ENCODE measurements at regions not wholly inside any gene's neighbourhood (a gene's known extent, or its start where the extent isn't known, plus 50 kb on each side); places are given as distances from the start of the nearest gene placed in this dataset.

DNA sequence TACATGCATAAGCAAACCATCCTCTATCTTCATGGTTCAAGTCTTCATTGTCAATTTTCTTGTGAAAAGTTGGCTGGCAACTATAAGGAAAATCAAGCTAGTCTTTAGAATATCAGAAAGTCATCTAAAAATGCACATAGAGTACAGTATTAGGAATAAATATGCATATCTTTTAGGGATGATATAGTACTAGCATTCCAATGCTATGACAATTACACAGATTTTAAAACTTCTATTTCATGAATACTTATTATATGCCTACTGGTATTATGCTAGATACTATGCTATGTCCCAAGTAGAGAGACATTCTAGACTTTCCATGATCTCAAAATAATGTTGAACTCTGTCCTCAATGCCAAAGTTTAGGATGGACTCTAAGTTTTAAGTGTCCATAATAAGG lies 81.3 kb upstream of the NAALADL2 start:
- Histone ChIP-seq H3K4me2 (replicated peaks; ENCODE audit: extremely low read depth, low read length, poor library complexity, severe bottlenecking) (no peak overlapping the region), H3K79me2 (ENCODE audit: insufficient read depth, low read length) (no peaks in the 10 kb centered on the region), H2AFZ (ENCODE audit: insufficient read depth, low read depth, low read length, poor library complexity, severe bottlenecking) (no peak overlapping the region), H3K27ac (ENCODE audit: low read depth in 1 of 2, low read length in 2 of 2) (no peak overlapping the region), H3K9ac (ENCODE audit: insufficient read depth, low read length, poor library complexity, severe bottlenecking) (no peak overlapping the region), H3K27me3 (ENCODE audit: control insufficient read depth in 2 of 2, insufficient read depth in 2 of 2, low read length in 2 of 2) (no peaks in the 10 kb centered on the region), H3K4me3 (replicated peaks in 1 of 3; ENCODE audit: low read depth in 2 of 3, low read length in 3 of 3) (no peak overlapping the region), H4K20me1 (ENCODE audit: insufficient read depth, low read length) (no peaks in the 10 kb centered on the region), H3K4me1 (ENCODE audit: control insufficient read depth in 1 of 2, insufficient read depth in 2 of 2, low read length in 2 of 2) (no peaks in the 10 kb centered on the region), H3K36me3 (replicated peaks in 1 of 2; ENCODE audit: control insufficient read depth in 1 of 2, insufficient read depth in 2 of 2, low read length in 2 of 2) (no peaks in the 10 kb centered on the region), H3K9me3 (replicated peaks in 1 of 2; ENCODE audit: control insufficient read depth in 1 of 2, insufficient read depth in 1 of 2, low read length in 2 of 2) (peaks cover 0 to 3% of the 10 kb centered on the region in 2 donors)
- TF ChIP-seq, protein P1, sequence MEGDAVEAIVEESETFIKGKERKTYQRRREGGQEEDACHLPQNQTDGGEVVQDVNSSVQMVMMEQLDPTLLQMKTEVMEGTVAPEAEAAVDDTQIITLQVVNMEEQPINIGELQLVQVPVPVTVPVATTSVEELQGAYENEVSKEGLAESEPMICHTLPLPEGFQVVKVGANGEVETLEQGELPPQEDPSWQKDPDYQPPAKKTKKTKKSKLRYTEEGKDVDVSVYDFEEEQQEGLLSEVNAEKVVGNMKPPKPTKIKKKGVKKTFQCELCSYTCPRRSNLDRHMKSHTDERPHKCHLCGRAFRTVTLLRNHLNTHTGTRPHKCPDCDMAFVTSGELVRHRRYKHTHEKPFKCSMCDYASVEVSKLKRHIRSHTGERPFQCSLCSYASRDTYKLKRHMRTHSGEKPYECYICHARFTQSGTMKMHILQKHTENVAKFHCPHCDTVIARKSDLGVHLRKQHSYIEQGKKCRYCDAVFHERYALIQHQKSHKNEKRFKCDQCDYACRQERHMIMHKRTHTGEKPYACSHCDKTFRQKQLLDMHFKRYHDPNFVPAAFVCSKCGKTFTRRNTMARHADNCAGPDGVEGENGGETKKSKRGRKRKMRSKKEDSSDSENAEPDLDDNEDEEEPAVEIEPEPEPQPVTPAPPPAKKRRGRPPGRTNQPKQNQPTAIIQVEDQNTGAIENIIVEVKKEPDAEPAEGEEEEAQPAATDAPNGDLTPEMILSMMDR (IDR thresholded peaks at IDR 0.05): no peak
- H3K36me3 Mint-ChIP-seq: no peaks in the 10 kb centered on the region
- DNase-seq: no peak
- H3K4me1 Mint-ChIP-seq: no peaks in the 10 kb centered on the region
- intact Hi-C loops (cut with micrococcal nuclease): no loop called here
- H3K4me3 Mint-ChIP-seq: no peak overlapping the region
- no peaks in the 10 kb centered on the region for H3K27me3 Mint-ChIP-seq (ENCODE audit: low read depth in 3 of 3)
- H3K9me3 Mint-ChIP-seq: peaks cover 2 to 11% (median 6%) of the 10 kb centered on the region in 7 donors
- H3K27ac Mint-ChIP-seq: no peak overlapping the region

GRCh38 chr3:174783502-174783901 lies 75.6 kb upstream of the NAALADL2 start:
- TF ChIP-seq, protein P1 (IDR thresholded peaks at IDR 0.05): no peak
- Histone ChIP-seq H3K9me3 (replicated peaks in 1 of 2; ENCODE audit: control insufficient read depth in 1 of 2, insufficient read depth in 1 of 2, low read length in 2 of 2) (peaks cover 0 to 3% of the 10 kb centered on the region in 2 donors), H3K36me3 (replicated peaks in 1 of 2; ENCODE audit: control insufficient read depth in 1 of 2, insufficient read depth in 2 of 2, low read length in 2 of 2) (no peaks in the 10 kb centered on the region), H3K4me2 (replicated peaks; ENCODE audit: extremely low read depth, low read length, poor library complexity, severe bottlenecking) (no peak overlapping the region), H3K27me3 (ENCODE audit: control insufficient read depth in 2 of 2, insufficient read depth in 2 of 2, low read length in 2 of 2) (no peaks in the 10 kb centered on the region), H3K27ac (ENCODE audit: low read depth in 1 of 2, low read length in 2 of 2) (no peak overlapping the region), H3K4me3 (replicated peaks in 1 of 3; ENCODE audit: low read depth in 2 of 3, low read length in 3 of 3) (no peak overlapping the region), H4K20me1 (ENCODE audit: insufficient read depth, low read length) (no peaks in the 10 kb centered on the region), H3K4me1 (ENCODE audit: control insufficient read depth in 1 of 2, insufficient read depth in 2 of 2, low read length in 2 of 2) (no peaks in the 10 kb centered on the region), H2AFZ (ENCODE audit: insufficient read depth, low read depth, low read length, poor library complexity, severe bottlenecking) (no peak overlapping the region), H3K79me2 (ENCODE audit: insufficient read depth, low read length) (no peaks in the 10 kb centered on the region), H3K9ac (ENCODE audit: insufficient read depth, low read length, poor library complexity, severe bottlenecking) (no peak overlapping the region)
- no peak for DNase-seq
- H3K36me3 Mint-ChIP-seq: no peaks in the 10 kb centered on the region
- no peaks in the 10 kb centered on the region for H3K4me1 Mint-ChIP-seq
- intact Hi-C loops (cut with micrococcal nuclease): no loop called here
- H3K4me3 Mint-ChIP-seq: no peak overlapping the region
- H3K27ac Mint-ChIP-seq: no peak overlapping the region
- peaks cover 3 to 13% (median 8%) of the 10 kb centered on the region in 7 donors for H3K9me3 Mint-ChIP-seq
- whole genome bisulfite sequencing (ENCODE audit: insufficient coverage): no CpG with 5 or more reads among the region's 2 CpGs
- no peaks in the 10 kb centered on the region for H3K27me3 Mint-ChIP-seq (ENCODE audit: low read depth in 3 of 3)
